C4-2B (cell line): ENCODE measurements at regions not wholly inside any gene's neighbourhood (a gene's known extent, or its start where the extent isn't known, plus 50 kb on each side); places are given as distances from the start of the nearest gene placed in this dataset.

ENCODE experiments used
- H3K27ac ChIP-seq: fragments of 450-650 bp; 2 replicates; pipeline ENCODE4 v1.5.1; 2017
- ZFX ChIP-seq: fragments of 450-650 bp; IDR thresholded peaks from 2 replicates; pipeline ENCODE4 v1.6.1; 2017
- TF ChIP-seq, protein P1 (sequence below): fragments of 450-650 bp; conservative IDR thresholded peaks from 2 replicates; pipeline ENCODE4 v1.5.1; 2017; ENCODE audit warnings: mild to moderate bottlenecking

- TF ChIP-seq, protein P1, sequence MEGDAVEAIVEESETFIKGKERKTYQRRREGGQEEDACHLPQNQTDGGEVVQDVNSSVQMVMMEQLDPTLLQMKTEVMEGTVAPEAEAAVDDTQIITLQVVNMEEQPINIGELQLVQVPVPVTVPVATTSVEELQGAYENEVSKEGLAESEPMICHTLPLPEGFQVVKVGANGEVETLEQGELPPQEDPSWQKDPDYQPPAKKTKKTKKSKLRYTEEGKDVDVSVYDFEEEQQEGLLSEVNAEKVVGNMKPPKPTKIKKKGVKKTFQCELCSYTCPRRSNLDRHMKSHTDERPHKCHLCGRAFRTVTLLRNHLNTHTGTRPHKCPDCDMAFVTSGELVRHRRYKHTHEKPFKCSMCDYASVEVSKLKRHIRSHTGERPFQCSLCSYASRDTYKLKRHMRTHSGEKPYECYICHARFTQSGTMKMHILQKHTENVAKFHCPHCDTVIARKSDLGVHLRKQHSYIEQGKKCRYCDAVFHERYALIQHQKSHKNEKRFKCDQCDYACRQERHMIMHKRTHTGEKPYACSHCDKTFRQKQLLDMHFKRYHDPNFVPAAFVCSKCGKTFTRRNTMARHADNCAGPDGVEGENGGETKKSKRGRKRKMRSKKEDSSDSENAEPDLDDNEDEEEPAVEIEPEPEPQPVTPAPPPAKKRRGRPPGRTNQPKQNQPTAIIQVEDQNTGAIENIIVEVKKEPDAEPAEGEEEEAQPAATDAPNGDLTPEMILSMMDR = no peak
- no peak for TF ChIP-seq ZFX
- no peak overlapping the region for H3K27ac ChIP-seq
Measured at GRCh38 chr4:37051866-37052265, 192.7 kb upstream of the NWD2 start.

- TF ChIP-seq ZFX = no peak
- TF ChIP-seq, protein P1 = no peak
- H3K27ac ChIP-seq = no peak overlapping the region
Measured at GRCh38 chr4:37054531-37055077, 189.9 kb upstream of the NWD2 start.

GRCh38 chr4:37058826-37059225 lies 185.7 kb upstream of the NWD2 start:
- TF ChIP-seq, protein P1 = no peak
- no peak overlapping the region for H3K27ac ChIP-seq

DNA sequence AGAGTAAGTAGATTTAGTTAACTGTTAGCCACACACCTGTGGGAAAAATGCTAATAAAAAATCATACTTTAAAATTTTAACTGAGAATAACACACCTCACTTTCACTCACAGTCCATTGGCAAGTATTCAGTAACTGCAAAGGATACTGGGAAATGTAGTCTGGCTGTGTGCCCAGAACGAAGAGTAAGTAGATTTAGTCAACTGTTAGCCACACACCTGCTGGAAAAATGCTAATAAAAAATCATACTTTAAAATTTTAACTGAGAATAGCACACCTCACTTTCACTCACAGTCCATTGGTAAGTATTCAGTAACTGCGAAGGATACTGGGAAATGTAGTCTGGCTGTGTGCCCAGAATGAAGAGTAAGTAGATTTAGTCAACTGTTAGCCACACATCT lies 178.4 kb upstream of the NWD2 start:
- no peak overlapping the region for H3K27ac ChIP-seq
- no peak for TF ChIP-seq ZFX
- TF ChIP-seq, protein P1 = no peak

DNA sequence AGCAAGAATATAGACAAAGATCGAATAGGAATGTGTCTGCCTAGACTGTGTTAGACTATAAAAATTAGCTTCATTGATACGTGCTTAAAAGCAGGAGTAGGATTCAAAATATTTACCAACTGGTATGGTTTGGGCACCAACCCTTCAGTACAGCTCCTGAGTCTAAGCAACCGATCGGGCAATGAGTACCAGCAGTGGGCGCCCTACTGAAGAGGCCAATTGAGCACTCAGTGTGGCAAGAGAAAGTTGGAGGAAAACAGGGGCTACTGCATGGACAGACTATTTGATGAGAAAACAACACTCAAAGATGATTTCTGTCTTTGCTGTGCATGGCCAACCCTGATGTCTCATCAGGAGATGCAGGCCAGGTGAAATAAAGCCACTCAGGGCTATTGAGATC lies 176.0 kb upstream of the NWD2 start:
- TF ChIP-seq, protein P1 = peak; percentile 52
- TF ChIP-seq ZFX = no peak

GRCh38 chr4:37070041-37070440 lies 174.5 kb upstream of the NWD2 start:
- no peak for TF ChIP-seq ZFX
- TF ChIP-seq, protein P1 = no peak
- no peak overlapping the region for H3K27ac ChIP-seq

More for the DNA sequence above, 176.0 kb upstream of the NWD2 start:
- no peak overlapping the region for H3K27ac ChIP-seq

- no peak for TF ChIP-seq ZFX
- TF ChIP-seq, protein P1 = no peak
- no peak overlapping the region for H3K27ac ChIP-seq
Measured at GRCh38 chr4:37071576-37071975, 173.0 kb upstream of the NWD2 start.
